ENCODE measurements at regions not wholly inside any gene's neighbourhood (a gene's known extent, or its start where the extent isn't known, plus 50 kb on each side); places are given as distances from the start of the nearest gene placed in this dataset.

DNA sequence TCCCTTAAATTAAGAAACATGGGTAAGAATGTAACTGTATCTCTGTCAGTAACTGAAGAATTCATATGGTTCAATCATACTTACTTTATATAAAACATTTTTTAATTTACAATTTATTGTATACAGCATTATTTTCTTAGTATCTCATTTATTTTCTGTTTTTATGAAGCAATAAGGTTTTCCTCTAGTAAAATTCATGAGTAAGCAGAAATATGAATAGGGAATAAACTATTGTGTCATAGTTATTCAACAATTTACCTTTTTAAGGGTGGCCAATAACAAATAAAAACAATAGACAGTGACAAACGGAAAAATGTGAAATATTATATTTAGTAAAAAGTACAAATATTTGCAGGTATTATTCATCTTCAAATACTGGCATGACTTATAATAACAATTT lies 624.4 kb downstream of the TECRL start:
- no peak for ATAC-seq
- DNase-seq: no peak
- Histone ChIP-seq H3K9me3 (no peaks in the 10 kb centered on the region), H3K4me3 (no peak overlapping the region), H3K4me1 (ENCODE audit: low read depth) (no peaks in the 10 kb centered on the region), H3K36me3 (ENCODE audit: low read depth) (no peaks in the 10 kb centered on the region)
- intact Hi-C loops (cut with DNase I, micrococcal nuclease): no loop called here
- TF ChIP-seq, protein P1, sequence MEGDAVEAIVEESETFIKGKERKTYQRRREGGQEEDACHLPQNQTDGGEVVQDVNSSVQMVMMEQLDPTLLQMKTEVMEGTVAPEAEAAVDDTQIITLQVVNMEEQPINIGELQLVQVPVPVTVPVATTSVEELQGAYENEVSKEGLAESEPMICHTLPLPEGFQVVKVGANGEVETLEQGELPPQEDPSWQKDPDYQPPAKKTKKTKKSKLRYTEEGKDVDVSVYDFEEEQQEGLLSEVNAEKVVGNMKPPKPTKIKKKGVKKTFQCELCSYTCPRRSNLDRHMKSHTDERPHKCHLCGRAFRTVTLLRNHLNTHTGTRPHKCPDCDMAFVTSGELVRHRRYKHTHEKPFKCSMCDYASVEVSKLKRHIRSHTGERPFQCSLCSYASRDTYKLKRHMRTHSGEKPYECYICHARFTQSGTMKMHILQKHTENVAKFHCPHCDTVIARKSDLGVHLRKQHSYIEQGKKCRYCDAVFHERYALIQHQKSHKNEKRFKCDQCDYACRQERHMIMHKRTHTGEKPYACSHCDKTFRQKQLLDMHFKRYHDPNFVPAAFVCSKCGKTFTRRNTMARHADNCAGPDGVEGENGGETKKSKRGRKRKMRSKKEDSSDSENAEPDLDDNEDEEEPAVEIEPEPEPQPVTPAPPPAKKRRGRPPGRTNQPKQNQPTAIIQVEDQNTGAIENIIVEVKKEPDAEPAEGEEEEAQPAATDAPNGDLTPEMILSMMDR (IDR thresholded peaks at IDR 0.05): no peak

DNA sequence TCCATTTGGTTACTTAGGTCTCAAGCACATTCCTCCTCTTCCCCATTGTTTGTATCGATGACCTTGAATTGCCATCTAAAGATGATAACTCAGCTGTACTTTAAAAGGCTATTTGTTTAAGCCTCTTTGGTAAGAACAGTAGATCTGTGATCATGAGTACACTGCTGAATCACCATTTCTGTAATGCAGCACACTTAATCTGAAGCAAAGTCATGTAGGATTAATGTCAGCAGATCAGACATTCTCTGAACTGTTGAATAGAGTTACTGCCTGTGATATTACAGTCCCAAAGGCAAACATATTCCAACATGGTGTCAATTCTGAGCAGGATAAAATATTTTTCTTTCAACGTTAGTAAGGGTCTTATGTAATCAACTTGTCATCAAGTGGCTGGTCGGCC lies 631.6 kb downstream of the TECRL start:
- intact Hi-C loops (cut with DNase I, micrococcal nuclease): no loop called here
- ATAC-seq: no peak

DNA sequence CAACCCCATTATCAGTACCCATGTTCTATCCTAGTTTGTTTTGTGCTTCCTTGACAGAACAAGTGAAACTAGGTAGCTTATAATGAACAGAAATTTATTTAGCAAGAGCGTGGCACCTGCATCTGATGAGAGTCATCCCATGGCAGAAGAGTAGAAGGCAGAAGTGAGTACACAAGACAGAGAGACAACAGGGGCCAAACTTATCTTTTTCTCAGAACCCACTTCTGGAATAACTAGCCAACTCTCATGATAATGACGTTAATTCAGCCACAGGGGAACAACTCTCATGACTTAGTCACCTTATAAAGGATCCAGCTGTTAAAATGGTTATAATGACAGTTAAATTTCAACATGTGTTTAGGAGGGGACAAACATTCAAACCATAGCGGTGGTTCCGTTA lies 644.9 kb downstream of the TECRL start:
- intact Hi-C loops (cut with DNase I, micrococcal nuclease): no loop called here
- Histone ChIP-seq H3K4me3 (no peak overlapping the region), H3K36me3 (ENCODE audit: low read depth) (no peaks in the 10 kb centered on the region), H3K4me1 (ENCODE audit: low read depth) (no peaks in the 10 kb centered on the region), H3K9me3 (no peaks in the 10 kb centered on the region)
- DNase-seq: no peak
- TF ChIP-seq, protein P1 (IDR thresholded peaks at IDR 0.05): no peak
- ATAC-seq: no peak

More for the DNA sequence above, 631.6 kb downstream of the TECRL start:
- no peak for DNase-seq
- no peak overlapping the region for H3K4me3 ChIP-seq
- no peaks in the 10 kb centered on the region for H3K9me3 ChIP-seq
- H3K36me3 ChIP-seq (ENCODE audit: low read depth): no peaks in the 10 kb centered on the region
- no peaks in the 10 kb centered on the region for H3K4me1 ChIP-seq (ENCODE audit: low read depth)
- TF ChIP-seq, protein P1 (IDR thresholded peaks at IDR 0.05): no peak

DNA sequence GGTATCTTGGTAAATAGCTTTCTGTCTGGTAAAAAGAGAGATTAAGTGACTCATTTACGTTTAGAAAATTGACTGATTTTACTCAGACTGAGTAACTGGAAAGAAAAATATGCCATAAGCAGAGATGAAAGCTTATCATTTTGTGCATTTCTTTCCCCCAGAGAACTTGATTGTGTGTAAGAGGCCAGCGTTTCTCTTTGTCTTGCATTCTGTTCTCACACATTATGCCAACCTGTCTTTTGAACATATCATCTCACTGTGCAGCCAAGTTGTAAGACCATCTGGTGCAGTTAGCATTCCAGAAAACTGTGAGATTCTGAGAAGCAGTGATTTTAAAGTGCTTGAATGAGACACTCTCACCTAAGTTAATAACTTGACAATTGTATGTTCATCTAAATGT lies 651.3 kb downstream of the TECRL start:
- Histone ChIP-seq H3K36me3 (ENCODE audit: low read depth) (no peaks in the 10 kb centered on the region), H3K4me1 (ENCODE audit: low read depth) (no peaks in the 10 kb centered on the region), H3K9me3 (peaks cover 3% of the 10 kb centered on the region), H3K4me3 (no peak overlapping the region)
- TF ChIP-seq, protein P1 (IDR thresholded peaks at IDR 0.05): no peak
- intact Hi-C loops (cut with DNase I, micrococcal nuclease): no loop called here
- no peak for ATAC-seq
- no peak for DNase-seq

DNA sequence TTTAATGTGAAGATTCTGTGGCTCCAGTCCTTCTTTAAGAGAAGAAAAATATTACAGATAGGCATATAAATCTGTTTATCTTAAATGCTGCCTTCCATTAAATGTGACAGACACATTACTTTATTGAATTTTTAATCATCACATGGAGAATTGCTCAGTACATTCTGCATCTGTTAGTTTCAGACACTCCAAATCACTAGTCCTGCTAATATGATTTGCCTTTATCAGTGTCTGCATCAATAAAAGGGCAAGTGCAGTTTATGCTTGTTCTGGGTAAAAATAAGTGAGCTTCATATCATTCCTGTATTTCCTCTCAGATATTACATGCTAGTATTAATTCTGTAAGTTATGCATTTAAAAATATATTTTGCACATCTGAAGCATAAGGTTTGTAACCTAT lies 666.4 kb downstream of the TECRL start:
- no peaks in the 10 kb centered on the region for H3K36me3 ChIP-seq (ENCODE audit: low read depth)
- ATAC-seq (no peak), DNase-seq (no peak)
- no peak overlapping the region for H3K4me3 ChIP-seq
- intact Hi-C loops (cut with DNase I, micrococcal nuclease): no loop called here
- H3K9me3 ChIP-seq: peaks cover 6% of the 10 kb centered on the region
- no peaks in the 10 kb centered on the region for H3K4me1 ChIP-seq (ENCODE audit: low read depth)
- TF ChIP-seq, protein P1 (IDR thresholded peaks at IDR 0.05): no peak

DNA sequence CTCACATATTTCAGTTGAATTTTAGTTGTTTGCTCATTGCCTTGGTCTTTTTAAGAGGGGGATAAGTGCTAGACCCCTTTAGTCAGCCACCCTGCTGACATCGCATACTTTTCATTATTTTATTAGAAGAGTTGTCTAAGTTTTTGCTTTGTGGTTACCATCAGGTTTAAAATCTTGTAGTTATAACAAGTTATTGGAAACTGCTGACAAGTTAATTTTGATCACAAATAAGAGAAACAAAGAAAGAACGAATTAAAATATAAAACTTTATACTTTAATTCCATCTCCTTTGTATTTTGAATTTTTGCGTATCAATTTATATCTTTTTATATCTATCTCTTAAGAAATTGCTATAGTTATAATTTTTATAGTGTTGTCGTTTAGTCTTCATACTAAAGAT lies 679.7 kb downstream of the TECRL start:
- intact Hi-C loops (cut with DNase I, micrococcal nuclease): no loop called here
- Histone ChIP-seq H3K4me3 (no peak overlapping the region), H3K36me3 (ENCODE audit: low read depth) (no peaks in the 10 kb centered on the region), H3K4me1 (ENCODE audit: low read depth) (no peaks in the 10 kb centered on the region), H3K9me3 (peaks cover 2% of the 10 kb centered on the region)
- ATAC-seq: no peak
- TF ChIP-seq, protein P1 (IDR thresholded peaks at IDR 0.05): no peak
- no peak for DNase-seq
